ENCODE measurements at regions not wholly inside any gene's neighbourhood (a gene's known extent, or its start where the extent isn't known, plus 50 kb on each side); places are given as distances from the start of the nearest gene placed in this dataset.
"Not testable (repeated sequence)": the region's sequence is repeated elsewhere in the genome, so short reads cannot be mapped to it uniquely, and the experiment has no call there.

DNA sequence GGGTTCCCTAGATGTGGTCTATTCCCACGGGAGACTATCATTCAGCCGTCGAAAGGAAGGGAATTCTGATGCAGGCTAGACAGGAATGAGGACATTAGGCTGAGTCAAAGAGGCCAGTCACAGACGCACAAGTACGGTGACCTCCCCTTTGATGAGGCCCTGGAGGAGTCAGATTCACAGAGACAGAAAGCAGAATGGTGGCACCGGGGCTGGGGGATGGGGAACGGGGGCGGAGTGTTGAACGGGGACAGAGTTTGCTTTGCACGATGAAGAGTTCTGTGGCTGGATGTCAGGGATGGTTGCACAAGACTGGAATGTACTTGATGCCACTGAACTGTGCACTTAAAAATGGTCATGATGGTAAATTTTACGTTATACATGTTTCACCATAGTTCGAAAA, 3983.1 kb upstream of the TPTE start:
- H3K4me1 ChIP-seq (ENCODE audit: control insufficient read depth, low read depth, low read length); H3K4me3 ChIP-seq (ENCODE audit: low read length); H3K27ac ChIP-seq (ENCODE audit: low read length); H3K9me3 ChIP-seq (ENCODE audit: control insufficient read depth, low read depth, low read length); H3K9ac ChIP-seq (ENCODE audit: low read length); H3K27me3 ChIP-seq (ENCODE audit: control insufficient read depth, insufficient read depth, low read length); H3K36me3 ChIP-seq (ENCODE audit: control insufficient read depth, low read depth, low read length): not testable (repeated sequence)

DNA sequence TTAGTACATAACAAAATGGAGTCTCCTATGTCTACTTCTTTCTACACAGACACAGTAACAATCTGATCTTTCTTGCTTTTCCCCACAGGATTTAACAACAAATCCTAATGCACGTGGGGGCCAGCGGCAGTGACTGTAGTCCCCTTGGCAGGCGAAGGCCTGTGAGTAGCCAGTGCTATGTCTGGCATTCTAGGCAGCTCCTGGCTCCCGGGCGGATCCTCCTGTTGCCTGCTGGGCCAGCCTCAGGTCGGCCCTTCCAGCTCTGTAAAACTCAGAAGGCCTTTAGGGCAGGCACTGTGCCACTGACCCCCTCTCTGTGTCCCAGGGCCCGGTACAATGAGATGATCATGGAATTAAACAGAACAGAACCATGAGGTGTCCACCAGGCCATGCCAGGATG, 3981.7 kb upstream of the TPTE start:
- not testable (repeated sequence) for H3K9me3 ChIP-seq (ENCODE audit: control insufficient read depth, low read depth, low read length)

DNA sequence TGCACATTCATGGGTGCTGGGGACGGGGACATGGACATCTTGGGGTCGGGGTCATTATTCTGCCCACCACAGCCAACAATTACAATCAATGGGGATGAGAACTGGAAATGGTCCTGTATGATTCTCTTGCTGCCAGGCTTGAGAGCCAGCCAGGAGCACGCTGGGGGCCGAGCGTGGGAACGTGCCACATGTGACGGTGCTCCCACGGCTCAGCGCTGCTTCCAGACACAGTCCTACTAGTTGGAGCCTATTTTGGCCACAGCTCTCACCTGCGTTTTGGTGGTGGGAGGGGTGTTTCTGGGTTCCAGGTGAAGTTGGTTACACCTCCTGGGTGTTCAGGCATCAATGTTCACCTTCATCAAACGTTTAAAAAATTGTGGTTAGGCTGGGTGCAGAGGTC, 3980.3 kb upstream of the TPTE start:
- H3K9me3 ChIP-seq (ENCODE audit: control insufficient read depth, low read depth, low read length); H3K9ac ChIP-seq (ENCODE audit: low read length); H3K36me3 ChIP-seq (ENCODE audit: control insufficient read depth, low read depth, low read length); H3K27me3 ChIP-seq (ENCODE audit: control insufficient read depth, insufficient read depth, low read length); H3K27ac ChIP-seq (ENCODE audit: low read length); H3K4me3 ChIP-seq (ENCODE audit: low read length); H3K4me1 ChIP-seq (ENCODE audit: control insufficient read depth, low read depth, low read length): not testable (repeated sequence)

More for the DNA sequence above, 3981.7 kb upstream of the TPTE start:
- not testable (repeated sequence) for H3K4me1 ChIP-seq (ENCODE audit: control insufficient read depth, low read depth, low read length); H3K9ac ChIP-seq (ENCODE audit: low read length); H3K4me3 ChIP-seq (ENCODE audit: low read length); H3K27ac ChIP-seq (ENCODE audit: low read length); H3K36me3 ChIP-seq (ENCODE audit: control insufficient read depth, low read depth, low read length); H3K27me3 ChIP-seq (ENCODE audit: control insufficient read depth, insufficient read depth, low read length)

DNA sequence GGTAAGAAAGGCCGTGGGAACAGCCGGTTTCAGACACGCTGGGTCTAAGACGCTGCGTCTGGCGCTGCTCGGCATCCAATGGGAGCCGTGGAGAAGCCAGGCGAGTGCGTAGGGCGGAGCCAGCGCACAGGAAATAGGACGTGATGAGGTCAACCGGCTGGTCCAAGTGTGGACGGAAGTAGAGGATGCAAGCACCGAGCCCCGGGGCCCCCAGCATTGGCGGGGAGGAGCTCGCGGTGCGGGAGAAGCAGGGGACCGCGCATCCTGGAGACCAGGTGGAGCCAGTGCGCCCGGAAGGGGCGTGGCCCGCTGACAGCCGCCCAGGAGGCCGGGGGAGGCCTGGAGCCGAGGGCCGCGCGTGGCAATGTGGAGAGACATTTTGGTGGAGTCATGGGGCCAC, 3976.1 kb upstream of the TPTE start:
- H3K4me3 ChIP-seq (ENCODE audit: low read length); H3K9ac ChIP-seq (ENCODE audit: low read length); H3K27me3 ChIP-seq (ENCODE audit: control insufficient read depth, insufficient read depth, low read length); H3K36me3 ChIP-seq (ENCODE audit: control insufficient read depth, low read depth, low read length); H3K9me3 ChIP-seq (ENCODE audit: control insufficient read depth, low read depth, low read length); H3K4me1 ChIP-seq (ENCODE audit: control insufficient read depth, low read depth, low read length); H3K27ac ChIP-seq (ENCODE audit: low read length): not testable (repeated sequence)

DNA sequence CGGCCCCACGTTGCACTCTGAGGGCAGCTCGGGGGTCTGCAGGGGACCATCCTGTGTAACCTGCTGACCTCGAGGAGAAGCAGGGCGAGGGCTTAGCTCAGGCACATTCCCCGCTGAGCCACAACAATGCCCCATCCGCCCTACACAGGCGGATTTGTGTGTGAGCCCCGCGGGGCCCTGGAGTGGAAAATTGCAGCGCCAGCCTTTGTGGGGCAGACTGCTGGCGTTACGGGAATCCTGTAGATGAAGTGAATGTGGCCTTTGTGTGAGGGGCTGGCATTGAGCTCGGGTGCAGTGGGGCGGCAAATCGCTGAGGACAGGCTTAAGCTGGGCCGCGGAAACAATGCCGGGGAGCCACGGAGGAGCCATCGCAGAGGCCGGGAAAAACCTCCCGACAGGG, 3970.3 kb upstream of the TPTE start:
- H3K4me3 ChIP-seq (ENCODE audit: low read length); H3K36me3 ChIP-seq (ENCODE audit: control insufficient read depth, low read depth, low read length): not testable (repeated sequence)

DNA sequence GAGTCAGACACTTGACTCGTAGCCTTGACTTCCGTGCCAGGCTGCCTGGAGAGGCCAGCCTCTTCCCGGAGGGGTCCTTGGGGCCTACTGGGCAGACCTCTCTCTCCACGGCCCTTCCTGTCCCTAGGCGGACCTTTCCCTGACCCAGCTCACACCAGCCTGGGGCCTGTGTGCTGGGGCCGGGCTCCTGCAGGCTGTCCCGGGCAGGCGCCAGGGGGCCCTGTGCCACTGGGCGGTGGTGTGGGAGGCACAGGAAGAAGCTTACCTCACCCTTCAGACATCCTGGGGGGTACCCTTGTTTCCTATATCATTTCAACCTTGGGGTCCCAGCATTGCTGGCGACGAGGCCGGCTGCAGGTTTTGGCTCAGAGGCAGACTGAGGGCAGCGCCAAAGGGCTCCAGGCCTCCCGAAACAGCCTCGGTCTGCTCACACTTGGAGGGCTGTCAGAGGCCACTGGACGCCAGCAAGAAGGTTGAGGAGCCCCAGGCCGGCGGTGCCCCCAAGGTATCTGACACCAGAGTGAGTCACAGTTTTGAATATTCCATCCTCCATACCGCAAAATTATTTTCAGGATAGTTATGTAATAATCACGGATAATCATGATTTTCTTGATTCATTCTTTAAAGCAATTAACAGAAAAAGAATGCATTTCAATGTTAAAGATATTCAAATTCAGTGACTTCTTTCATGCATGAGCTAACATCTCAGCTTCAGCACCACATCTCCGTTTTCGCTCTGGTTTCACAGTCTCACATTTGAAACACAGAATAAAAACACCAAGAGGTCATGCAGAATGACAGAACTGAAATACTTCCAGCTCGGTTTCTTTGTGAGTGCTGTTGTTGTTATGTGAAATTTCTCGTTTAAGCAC, 3967.6 kb upstream of the TPTE start:
- not testable (repeated sequence) for H3K4me3 ChIP-seq (ENCODE audit: low read length); H3K9ac ChIP-seq (ENCODE audit: low read length); H3K27ac ChIP-seq (ENCODE audit: low read length); H3K27me3 ChIP-seq (ENCODE audit: control insufficient read depth, insufficient read depth, low read length); H3K9me3 ChIP-seq (ENCODE audit: control insufficient read depth, low read depth, low read length); H3K36me3 ChIP-seq (ENCODE audit: control insufficient read depth, low read depth, low read length); H3K4me1 ChIP-seq (ENCODE audit: control insufficient read depth, low read depth, low read length)

More for the DNA sequence above, 3970.3 kb upstream of the TPTE start:
- H3K27me3 ChIP-seq (ENCODE audit: control insufficient read depth, insufficient read depth, low read length); H3K4me1 ChIP-seq (ENCODE audit: control insufficient read depth, low read depth, low read length); H3K27ac ChIP-seq (ENCODE audit: low read length); H3K9ac ChIP-seq (ENCODE audit: low read length); H3K9me3 ChIP-seq (ENCODE audit: control insufficient read depth, low read depth, low read length): not testable (repeated sequence)

DNA sequence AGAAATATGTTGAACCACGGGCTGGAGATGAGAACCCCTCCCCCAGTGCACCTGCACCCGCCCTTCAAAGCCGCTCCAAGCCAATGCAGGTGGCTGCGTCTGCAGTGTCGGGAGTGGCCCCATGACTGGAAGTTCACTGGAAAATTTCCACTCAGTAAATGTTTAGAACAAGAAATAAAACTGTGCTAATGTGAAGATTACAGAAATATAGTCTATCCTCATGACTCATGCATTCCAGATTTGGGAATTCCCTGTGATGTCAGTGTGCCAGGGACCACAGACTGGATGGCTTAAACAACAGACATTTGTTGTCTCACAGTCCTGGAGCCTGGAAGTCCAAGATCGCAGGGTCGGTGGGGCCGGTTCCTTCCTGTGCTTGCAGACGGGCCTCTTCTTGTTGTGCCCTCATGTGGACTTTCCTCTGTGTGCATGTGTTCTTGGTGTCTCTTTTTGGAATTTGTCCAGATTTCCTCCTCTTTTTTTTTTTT, 3967.0 kb upstream of the TPTE start:
- H3K9ac ChIP-seq (ENCODE audit: low read length); H3K9me3 ChIP-seq (ENCODE audit: control insufficient read depth, low read depth, low read length); H3K4me3 ChIP-seq (ENCODE audit: low read length); H3K27ac ChIP-seq (ENCODE audit: low read length); H3K27me3 ChIP-seq (ENCODE audit: control insufficient read depth, insufficient read depth, low read length); H3K4me1 ChIP-seq (ENCODE audit: control insufficient read depth, low read depth, low read length); H3K36me3 ChIP-seq (ENCODE audit: control insufficient read depth, low read depth, low read length): not testable (repeated sequence)

DNA sequence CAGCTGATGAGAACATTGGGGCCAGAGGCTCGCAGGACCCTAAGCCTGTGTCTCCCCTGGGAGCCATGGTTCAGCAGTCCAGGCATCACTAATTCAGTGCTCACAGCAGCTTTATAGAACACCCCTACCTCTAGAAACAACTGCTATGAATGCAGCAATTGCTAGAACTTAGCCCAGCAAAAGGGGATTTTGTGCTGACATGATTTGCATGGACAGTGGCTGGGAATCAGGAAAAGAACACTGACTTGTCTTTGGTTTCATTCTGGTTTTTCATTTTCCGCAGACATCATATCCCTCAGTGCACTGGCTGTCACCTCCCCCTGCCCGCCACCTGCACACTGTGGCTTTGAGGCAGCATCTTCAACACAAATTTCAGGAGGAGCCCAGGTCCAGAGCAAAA, 3964.9 kb upstream of the TPTE start:
- H3K36me3 ChIP-seq (ENCODE audit: control insufficient read depth, low read depth, low read length); H3K27me3 ChIP-seq (ENCODE audit: control insufficient read depth, insufficient read depth, low read length); H3K27ac ChIP-seq (ENCODE audit: low read length); H3K9me3 ChIP-seq (ENCODE audit: control insufficient read depth, low read depth, low read length); H3K4me3 ChIP-seq (ENCODE audit: low read length); H3K9ac ChIP-seq (ENCODE audit: low read length); H3K4me1 ChIP-seq (ENCODE audit: control insufficient read depth, low read depth, low read length): not testable (repeated sequence)

DNA sequence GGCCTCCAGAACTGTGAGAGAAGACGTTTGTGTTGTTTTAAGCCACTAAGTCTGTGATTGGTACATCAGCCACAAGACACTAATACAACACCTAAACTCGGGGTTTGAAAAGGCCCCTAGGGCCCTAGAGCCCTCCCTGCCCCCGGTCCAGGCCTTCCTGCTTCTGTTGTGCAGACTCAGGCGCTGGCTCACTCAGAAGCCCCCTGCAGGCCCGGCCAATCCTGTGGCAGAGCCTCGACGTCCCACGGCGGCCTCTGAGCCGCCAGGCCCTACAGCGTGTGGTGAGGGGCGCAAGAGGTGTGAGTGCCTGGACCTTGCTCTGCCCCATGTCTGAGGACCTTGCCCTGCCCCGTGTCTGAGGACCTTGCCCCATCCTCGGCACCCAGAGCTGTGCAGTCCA, 3964.0 kb upstream of the TPTE start:
- not testable (repeated sequence) for H3K4me1 ChIP-seq (ENCODE audit: control insufficient read depth, low read depth, low read length); H3K27me3 ChIP-seq (ENCODE audit: control insufficient read depth, insufficient read depth, low read length); H3K36me3 ChIP-seq (ENCODE audit: control insufficient read depth, low read depth, low read length); H3K27ac ChIP-seq (ENCODE audit: low read length); H3K9me3 ChIP-seq (ENCODE audit: control insufficient read depth, low read depth, low read length); H3K9ac ChIP-seq (ENCODE audit: low read length); H3K4me3 ChIP-seq (ENCODE audit: low read length)

DNA sequence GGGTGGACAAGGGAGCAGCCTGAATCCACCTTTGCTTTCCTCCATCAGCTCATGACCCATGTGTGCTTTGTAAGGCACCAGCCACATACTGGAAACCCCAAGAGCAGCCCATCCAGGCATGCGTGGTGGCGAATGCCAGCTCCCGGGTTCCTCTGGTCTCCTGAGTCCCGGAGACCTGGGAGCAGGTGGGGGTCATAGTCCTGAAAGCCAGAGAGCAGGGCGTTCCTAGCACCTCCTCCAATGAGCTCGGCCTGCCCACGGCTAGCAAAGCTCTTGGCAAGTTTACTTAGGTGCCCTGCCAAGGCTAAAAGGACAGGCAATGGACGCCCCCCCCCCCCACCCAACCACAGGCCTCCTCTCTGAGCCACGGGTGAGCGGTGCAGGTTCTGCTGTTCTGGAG, 3960.2 kb upstream of the TPTE start:
- not testable (repeated sequence) for H3K27ac ChIP-seq (ENCODE audit: low read length); H3K4me3 ChIP-seq (ENCODE audit: low read length); H3K9me3 ChIP-seq (ENCODE audit: control insufficient read depth, low read depth, low read length); H3K36me3 ChIP-seq (ENCODE audit: control insufficient read depth, low read depth, low read length); H3K27me3 ChIP-seq (ENCODE audit: control insufficient read depth, insufficient read depth, low read length); H3K9ac ChIP-seq (ENCODE audit: low read length); H3K4me1 ChIP-seq (ENCODE audit: control insufficient read depth, low read depth, low read length)

DNA sequence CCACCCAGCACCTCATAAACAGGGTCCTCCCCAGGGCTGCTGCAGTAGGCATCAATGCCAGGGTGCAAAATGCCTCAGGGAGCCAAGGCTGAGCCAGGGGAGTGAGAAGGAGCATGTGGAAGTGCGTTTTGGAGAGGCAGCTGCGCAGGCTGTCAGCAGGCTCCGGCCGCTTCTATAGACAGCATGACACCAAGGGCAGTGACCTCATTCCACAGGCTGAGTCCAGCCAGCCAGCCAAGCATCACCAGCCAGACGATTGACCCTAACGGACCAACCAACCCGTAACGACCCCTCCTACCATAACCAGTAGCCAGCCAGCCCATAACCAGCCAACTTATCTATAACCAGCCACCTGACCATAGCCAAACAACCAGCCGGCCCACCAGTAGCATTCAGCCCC, 3959.8 kb upstream of the TPTE start:
- not testable (repeated sequence) for H3K36me3 ChIP-seq (ENCODE audit: control insufficient read depth, low read depth, low read length); H3K9me3 ChIP-seq (ENCODE audit: control insufficient read depth, low read depth, low read length); H3K4me1 ChIP-seq (ENCODE audit: control insufficient read depth, low read depth, low read length); H3K9ac ChIP-seq (ENCODE audit: low read length); H3K27ac ChIP-seq (ENCODE audit: low read length); H3K27me3 ChIP-seq (ENCODE audit: control insufficient read depth, insufficient read depth, low read length); H3K4me3 ChIP-seq (ENCODE audit: low read length)

DNA sequence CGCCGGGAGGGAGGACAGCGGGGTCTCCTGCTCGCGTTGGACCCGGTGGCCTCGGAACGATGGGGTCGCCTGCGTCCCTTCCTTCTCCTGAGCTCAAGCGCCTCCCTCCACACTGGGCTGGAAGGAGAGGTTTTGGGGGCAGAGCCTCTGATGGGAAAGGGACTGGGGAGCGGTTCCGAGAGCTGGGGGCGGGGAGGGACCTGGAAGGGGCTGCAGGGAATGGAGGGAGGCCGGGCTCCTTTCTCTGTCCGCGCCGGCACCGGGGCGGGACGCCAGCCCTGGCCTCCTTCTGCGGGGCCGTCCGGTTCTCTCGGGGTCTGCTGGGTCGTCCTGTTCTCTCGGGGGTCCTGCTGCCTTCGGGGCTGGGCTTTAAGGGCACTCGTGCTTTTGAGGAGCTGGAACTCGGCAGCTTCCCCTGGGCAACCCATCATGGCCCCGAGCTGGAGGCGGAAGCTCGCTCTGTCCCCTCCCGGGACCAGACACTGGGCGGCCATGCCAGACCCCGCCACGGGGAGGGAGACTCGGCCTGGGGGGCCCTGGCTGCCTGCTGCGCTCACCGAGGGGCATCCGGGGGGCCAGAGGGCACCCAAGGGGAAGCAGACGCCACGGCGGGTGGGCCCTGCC, 3956.7 kb upstream of the TPTE start:
- H3K9me3 ChIP-seq (ENCODE audit: control insufficient read depth, low read depth, low read length); H3K27ac ChIP-seq (ENCODE audit: low read length); H3K4me1 ChIP-seq (ENCODE audit: control insufficient read depth, low read depth, low read length); H3K36me3 ChIP-seq (ENCODE audit: control insufficient read depth, low read depth, low read length); H3K9ac ChIP-seq (ENCODE audit: low read length); H3K27me3 ChIP-seq (ENCODE audit: control insufficient read depth, insufficient read depth, low read length); H3K4me3 ChIP-seq (ENCODE audit: low read length): not testable (repeated sequence)
